CMK (cell line): ENCODE measurements at regions not wholly inside any gene's neighbourhood (a gene's known extent, or its start where the extent isn't known, plus 50 kb on each side); places are given as distances from the start of the nearest gene placed in this dataset.
A peak's percentile ranks its signal among the peaks of the same experiment; 100 is the strongest.

Source experiments
- DNase-seq: peaks from one replicate; pipeline ENCODE4 v3.0.0-alpha.2; 2010; ENCODE audit warnings: low read depth

DNA sequence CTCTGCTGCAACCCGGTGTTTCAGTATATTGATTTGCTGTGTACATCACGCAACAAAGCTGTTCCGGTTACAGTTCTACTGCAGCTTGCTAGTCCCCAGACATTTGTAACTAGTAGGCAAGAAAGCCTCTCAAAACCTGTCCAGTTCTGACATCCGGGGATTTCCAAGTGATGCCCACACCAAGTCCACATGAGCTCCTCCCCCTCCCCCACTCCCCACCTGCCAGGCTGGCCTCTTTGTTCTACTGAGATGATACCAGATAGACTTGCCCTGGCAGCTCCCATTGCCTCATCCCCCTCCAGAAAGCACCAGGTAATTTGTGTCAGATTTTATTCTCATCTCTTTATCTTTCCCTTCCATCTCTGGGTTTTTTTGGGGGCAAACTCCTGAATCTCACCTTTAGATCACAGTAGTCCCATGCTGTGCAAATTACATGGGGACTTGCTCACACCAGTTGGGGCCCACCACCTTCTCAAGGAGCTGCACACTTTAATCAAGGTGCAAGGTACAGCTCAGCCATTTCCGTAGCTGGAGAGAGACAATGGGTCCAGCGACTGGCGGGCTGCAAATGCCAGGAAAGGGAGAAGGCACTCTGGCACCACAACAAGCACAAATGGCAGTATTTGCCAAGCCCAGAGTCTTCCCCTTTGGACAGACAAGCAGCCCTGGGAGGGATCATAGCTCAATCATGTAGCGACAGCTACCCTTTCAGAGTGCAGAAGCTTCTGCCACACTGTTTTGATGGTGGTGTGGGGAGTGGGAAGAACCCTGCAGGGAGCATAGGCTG lies 183.1 kb downstream of the CYLD start:
- no peak for DNase-seq

- no peak for DNase-seq
These were observed 176.2 kb downstream of the CYLD start for GRCh38 chr16:50917950-50918703.

DNA sequence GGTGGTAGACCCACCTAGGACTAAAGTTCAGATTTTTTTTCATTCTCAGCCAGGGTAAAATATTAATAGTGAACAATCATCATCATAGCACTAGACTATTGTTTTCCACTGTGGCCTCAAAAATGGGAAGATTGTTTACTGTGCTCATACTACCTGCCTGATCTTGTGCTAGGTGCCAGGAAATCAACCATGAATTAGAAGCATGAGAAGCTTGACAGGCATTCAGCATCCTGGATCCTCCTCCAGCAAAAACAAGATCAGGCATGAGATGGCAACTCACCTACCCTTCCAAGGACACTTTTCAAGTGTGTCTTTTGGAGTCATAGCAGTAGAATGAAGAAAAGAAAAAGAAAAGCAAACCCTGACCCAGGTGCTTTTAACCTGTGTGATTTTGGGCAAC lies 174.2 kb downstream of the CYLD start:
- DNase-seq: no peak

GRCh38 chr16:50915120-50915519 lies 173.2 kb downstream of the CYLD start:
- no peak for DNase-seq

- DNase-seq: no peak
These were observed 168.8 kb downstream of the CYLD start for GRCh38 chr16:50910736-50911100.

GRCh38 chr16:50909831-50910735 lies 168.2 kb downstream of the CYLD start:
- DNase-seq: no peak

- DNase-seq: no peak
These were observed 166.6 kb downstream of the CYLD start for GRCh38 chr16:50908468-50908867.

DNA sequence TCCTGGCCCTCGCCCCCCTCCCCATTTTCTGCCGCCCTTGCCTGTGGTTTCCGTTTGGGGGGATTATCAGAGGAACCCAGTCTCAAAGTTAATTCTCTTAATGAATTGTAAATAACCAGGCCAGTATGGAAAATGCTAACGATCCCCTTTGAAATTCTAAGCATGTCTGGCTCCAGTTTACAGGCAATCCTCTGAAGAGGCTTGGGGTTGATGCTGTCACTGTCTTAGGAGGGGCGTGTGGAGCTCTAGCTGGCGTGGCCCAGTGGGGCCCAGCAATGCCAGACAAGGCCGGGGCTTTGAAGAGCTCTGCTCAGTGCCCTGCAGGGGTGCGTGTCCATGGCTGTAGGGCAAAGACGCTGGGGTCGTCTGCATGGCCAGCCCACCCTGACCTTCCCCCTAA lies 164.6 kb downstream of the CYLD start:
- DNase-seq: no peak

GRCh38 chr16:50902457-50902856 lies 160.6 kb downstream of the CYLD start:
- DNase-seq: no peak

DNA sequence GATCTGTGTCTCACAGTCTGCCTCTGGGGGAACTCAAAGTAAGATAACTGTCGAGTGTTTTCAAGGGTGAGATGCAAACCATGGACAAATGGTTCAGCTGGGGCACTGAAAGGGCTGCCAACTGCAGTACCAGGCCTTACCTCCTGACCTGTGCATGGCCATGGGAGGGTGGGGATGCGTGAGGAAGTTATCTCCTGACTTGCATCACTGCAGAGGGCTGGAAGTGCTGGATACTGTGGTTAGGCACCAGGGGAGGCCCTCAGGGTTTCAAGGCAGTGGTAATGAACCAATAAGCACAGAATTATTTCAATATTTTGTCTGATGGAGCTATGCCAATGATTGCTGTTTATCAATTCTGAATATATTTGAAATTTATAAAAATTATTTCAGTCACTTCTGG lies 159.2 kb downstream of the CYLD start:
- DNase-seq: no peak

DNA sequence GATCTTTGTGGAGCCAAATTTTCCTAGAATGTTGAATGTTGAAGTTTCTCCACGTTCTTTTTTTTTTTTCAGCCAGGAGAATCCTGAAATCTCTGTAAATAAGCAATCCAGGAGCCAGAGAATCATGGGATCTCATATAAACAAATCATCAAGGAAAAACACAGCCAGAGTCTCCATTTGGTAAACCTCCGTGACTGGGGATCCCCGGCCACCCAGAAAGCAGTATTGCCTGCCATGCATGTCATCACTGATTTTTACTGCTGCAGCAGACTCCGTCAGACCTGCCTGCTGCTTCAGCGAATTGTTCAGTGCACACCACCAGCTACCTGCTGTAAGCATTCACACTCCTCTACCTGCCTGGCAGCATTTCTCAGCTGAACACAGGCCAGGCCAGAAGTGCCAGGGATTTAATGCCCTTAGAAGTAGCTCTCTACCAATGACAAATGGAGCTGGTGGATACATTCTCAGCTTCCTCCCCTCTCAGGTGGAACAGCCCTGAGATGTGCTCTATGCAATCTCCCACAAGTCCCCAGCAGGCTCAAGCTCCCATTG lies 158.6 kb downstream of the CYLD start:
- no peak for DNase-seq

DNA sequence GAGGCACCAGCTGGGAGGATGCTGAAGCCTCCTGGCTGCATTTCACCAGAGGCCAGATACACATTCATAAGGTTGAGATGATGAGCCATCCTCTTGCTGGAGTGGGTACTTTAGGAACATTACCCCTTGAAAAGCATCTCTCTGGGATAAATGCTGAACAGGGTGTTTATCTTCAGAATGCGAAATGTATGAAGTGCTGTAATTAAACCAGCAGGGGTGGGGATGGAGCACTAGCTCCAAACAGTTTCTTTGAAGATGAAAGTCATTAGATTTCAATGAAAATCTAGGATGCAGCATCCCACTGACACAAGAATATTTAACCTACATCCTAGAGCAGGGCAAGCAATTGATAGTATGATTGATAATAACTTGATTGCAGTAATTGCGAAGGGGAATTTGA lies 158.1 kb downstream of the CYLD start:
- DNase-seq: no peak

DNA sequence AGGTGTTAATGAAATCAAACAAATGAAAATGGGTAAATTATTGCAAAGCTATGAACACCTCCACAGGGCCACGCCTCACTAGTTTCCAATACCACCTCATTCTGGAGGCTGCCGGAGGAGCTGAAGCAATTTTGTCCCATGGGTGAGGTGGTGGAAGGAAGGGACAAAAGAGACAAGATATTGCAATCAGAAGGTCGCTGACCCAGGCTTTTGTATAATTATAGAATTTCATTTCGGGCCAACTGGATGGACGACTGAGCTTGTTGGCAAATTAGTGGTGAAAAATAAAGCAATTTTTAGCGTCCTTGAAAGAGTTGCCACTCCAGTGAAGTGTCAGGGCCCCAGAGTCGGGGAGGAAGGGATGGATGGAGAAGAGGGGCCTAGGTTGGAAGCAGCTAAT lies 147.9 kb downstream of the CYLD start:
- DNase-seq: no peak

GRCh38 chr16:50889276-50889675 lies 147.4 kb downstream of the CYLD start:
- DNase-seq: no peak

GRCh38 chr16:50888486-50889261 lies 146.8 kb downstream of the CYLD start:
- no peak for DNase-seq

GRCh38 chr16:50887500-50888298 lies 145.8 kb downstream of the CYLD start:
- DNase-seq: no peak

DNA sequence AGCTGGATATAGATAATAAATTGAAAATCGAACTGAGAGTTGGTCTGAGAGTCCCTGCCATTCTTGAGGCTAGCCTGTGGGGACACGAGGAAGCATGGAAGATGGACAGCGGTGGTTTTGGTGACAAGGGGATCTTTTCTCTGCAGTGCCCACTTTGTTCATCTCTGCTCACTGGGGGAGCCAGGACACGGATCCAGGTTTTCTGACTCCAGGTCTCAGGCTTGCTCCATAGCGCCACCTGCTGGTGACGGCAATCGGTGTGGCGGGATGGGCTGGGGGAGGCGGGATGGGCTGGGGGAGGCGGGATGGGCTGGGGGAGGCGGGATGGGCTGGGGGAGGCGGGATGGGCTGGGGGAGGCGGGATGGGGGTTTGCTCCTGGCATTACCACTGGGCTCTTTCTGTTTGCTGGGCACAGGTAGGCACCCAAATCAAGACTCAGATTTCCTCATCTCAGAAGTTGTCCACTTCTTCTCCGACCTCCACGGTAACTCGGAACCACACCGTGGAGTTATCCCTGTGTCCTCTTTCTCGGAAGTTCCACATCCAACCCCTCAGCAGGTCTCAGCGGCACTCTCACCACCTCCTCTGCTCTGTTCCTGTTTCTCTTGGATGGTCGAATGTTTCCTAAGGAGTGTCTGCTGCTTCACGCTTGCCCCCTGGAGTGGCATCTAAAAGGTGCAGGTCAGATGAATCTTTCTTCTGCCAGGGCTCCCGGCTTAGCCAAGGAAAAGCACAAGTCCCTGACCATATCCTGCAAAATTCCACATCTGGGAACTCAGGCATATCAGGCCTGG lies 142.4 kb downstream of the CYLD start:
- no peak for DNase-seq

DNA sequence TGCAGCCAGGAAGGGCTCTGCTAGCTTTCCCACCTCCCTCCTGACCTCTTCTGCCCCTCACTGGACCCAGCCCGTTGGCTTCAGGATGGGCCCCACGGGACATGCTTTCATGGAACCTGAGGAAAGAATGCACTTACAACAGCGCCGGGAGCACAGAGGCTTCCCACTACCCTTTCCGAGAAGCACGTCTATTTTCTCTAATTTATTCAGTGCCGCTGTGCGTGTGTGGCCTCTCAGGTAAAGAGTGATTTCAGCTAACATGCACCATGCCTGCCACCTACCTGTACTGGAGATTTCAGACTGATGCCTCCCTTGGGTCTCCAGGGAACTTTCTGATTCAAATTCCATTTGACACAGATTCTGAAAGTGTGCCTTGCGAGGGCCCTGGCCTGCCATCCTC lies 140.1 kb downstream of the CYLD start:
- DNase-seq: no peak

DNA sequence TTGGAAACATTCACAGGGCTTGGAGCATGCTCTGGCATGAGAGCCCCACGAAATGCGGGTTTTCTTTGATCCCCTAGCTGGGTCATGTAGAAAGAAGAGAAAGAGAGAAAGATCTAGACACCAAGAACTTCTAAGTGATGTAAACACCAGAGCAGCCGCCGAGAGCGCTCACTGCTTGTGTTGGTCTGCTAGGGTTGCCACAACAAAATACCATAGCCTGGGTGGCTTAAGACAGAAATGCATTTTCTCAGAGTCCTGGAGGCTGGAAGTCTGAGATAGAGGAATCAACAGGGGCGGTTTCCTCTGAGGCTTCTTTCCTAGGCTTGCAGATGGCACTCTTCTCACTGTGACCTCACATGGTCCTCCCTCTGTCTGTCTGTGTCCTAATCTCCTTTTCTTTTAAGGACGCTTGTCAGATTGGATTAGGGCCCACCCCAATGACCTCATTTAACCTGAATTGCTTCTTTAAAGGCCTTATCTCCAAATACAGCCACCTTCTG lies 139.5 kb downstream of the CYLD start:
- DNase-seq: peak; percentile 54

DNA sequence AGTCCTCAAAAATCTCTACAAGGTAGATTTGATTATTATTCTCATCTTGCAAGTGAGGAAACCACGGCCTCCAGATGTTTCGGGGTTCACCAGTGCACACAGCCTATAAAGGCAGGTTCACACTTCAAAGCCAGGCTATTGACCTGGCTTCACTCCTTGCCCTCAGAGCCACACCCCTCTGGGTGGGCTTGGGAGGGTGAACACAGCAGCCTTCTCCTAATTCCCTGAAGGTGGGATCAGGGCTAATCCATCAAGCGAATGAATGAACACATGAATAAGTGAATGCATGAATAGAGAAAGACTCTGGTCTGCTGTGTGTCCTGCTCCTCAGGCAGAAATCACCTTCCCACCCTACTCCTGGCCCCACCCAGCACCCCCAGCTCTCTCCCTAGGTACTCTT lies 139.0 kb downstream of the CYLD start:
- no peak for DNase-seq
